Esophagus squamous epithelium (tissue), 5 donors: ENCODE measurements at regions not wholly inside any gene's neighbourhood (a gene's known extent, or its start where the extent isn't known, plus 50 kb on each side); places are given as distances from the start of the nearest gene placed in this dataset.

Experiments
- DNase-seq: peaks from one replicate; lab custom pipeline; 2025; lab: John Stamatoyannopoulos, UW
- H3K27ac ChIP-seq, 4 donors: fragments of 200-600 bp; sonication (generic); one replicate each; pipeline ENCODE4 v1.5.1; 2016 to 2019; ENCODE audit warnings: mild to moderate bottlenecking in 1 of 4
- H3K27me3 ChIP-seq, 4 donors: fragments of 200-600 bp; sonication (generic); 1 replicate in 3 of 4; 2 replicates in 1 of 4; pipeline versions ENCODE4 v1.5.1 to v1.6.0; 2017 to 2021; ENCODE audit warnings: antibody characterized with exemption in 1 of 4
- H3K36me3 ChIP-seq, 3 donors: fragments of 200-600 bp; sonication (generic); one replicate each; pipeline ENCODE4 v1.5.1; 2016 to 2019
- H3K4me1 ChIP-seq, 3 donors: fragments of 200-600 bp; sonication (generic); one replicate each; pipeline ENCODE4 v1.5.1; 2017 to 2019
- H3K4me3 ChIP-seq, 4 donors: fragments of 200-600 bp; sonication (generic); 1 replicate in 3 of 4; 2 replicates in 1 of 4; pipeline ENCODE4 v1.5.1; 2016 to 2019; ENCODE audit warnings: mild to moderate bottlenecking in 2 of 4, moderate library complexity in 1 of 4
- H3K9me3 ChIP-seq, 3 donors: fragments of 200-600 bp; sonication (generic); one replicate each; pipeline ENCODE4 v1.5.1; 2016 to 2019
- POLR2A ChIP-seq, 4 donors: fragments of 450-650 bp; IDR thresholded peaks; one replicate each; pipeline ENCODE4 v1.6.1; 2017; ENCODE audit warnings: antibody characterized with exemption in 4 of 4, mild to moderate bottlenecking in 4 of 4, moderate library complexity in 3 of 4
- WGBS, 2 donors: methylation state at CpG; one replicate each; pipeline ENCODE4 v1.1.5; 2018; 5-methylcytosine and 5-hydroxymethylcytosine counted together
- intact Hi-C: fragments of 100-400 bp; cut with DNase I; formaldehyde crosslinking; loops from one replicate; pipeline ENCODE4 v1.15.0; 2022
- TF ChIP-seq, protein P1 (sequence below), 6 experiments: fragments of 450-650 bp in 4 of 6; fragments of 200-600 bp in 2 of 6; sonication (generic) in 2 of 6; IDR thresholded peaks; one replicate each; pipeline ENCODE4 v1.5.1; 2016 to 2019; ENCODE audit warnings: antibody characterized with exemption in 6 of 6, mild to moderate bottlenecking in 4 of 6, moderate library complexity in 4 of 6
- donor health status: DM: yes; HTN: yes; CAD: no.

DNA sequence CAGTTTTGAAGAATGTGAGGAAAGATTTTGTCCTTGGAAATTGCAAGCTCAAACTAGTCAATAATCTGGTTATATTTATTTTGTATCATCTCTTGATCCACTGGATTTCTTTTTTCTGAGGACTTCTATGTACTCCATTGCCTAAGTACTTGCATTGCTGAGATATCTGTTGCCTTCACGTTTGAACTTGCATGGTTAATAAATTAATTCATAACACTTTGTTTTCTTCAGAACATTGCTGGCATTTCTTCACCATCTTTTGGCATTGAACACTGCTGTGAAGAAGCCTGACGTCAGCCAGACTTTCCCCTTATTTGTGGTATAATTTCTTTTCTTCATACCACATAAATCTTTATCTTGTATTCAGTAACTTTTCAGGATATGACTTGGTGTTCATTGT lies 246.0 kb upstream of the KIF2A start:
- 18 to 25% methylated on average over 2 of the region's 2 CpGs for WGBS, 2 donors

DNA sequence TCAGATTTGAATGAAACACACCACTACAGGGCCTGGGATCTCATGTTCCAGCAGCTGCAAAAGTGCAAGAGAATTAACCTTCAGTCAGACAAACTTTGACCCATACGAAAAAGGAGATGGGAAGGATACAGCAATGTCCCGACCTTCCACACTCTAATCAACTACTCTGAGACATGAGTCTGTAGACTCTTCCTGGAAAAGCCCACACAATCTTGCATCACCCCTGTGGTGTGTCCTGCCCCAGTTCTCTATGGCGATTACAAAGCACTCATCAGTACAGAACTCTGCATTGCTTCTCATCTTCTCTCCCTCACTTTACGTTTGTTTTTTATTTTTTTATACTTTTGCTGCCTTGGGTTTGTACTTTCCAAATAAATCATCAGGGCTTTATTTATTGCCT lies 241.0 kb upstream of the KIF2A start:
- Histone ChIP-seq H3K4me1 (no peaks in the 10 kb centered on the region), H3K9me3 (no peaks in the 10 kb centered on the region), H3K27me3 (no peaks in the 10 kb centered on the region), H3K27ac (no peak overlapping the region), H3K36me3 (no peaks in the 10 kb centered on the region), H3K4me3 (no peak overlapping the region)
- intact Hi-C loops: no loop called here
- DNase-seq: no peak
- WGBS, 2 donors: 62 to 70% methylated on average over 4 of the region's 4 CpGs
- TF ChIP-seq, protein P1, sequence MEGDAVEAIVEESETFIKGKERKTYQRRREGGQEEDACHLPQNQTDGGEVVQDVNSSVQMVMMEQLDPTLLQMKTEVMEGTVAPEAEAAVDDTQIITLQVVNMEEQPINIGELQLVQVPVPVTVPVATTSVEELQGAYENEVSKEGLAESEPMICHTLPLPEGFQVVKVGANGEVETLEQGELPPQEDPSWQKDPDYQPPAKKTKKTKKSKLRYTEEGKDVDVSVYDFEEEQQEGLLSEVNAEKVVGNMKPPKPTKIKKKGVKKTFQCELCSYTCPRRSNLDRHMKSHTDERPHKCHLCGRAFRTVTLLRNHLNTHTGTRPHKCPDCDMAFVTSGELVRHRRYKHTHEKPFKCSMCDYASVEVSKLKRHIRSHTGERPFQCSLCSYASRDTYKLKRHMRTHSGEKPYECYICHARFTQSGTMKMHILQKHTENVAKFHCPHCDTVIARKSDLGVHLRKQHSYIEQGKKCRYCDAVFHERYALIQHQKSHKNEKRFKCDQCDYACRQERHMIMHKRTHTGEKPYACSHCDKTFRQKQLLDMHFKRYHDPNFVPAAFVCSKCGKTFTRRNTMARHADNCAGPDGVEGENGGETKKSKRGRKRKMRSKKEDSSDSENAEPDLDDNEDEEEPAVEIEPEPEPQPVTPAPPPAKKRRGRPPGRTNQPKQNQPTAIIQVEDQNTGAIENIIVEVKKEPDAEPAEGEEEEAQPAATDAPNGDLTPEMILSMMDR (IDR thresholded peaks at IDR 0.05): no peak
- no peak for TF ChIP-seq POLR2A (IDR thresholded peaks at IDR 0.05)

More for the DNA sequence above, 246.0 kb upstream of the KIF2A start:
- H3K9me3 ChIP-seq: no peaks in the 10 kb centered on the region
- H3K27me3 ChIP-seq: no peaks in the 10 kb centered on the region
- H3K27ac ChIP-seq: no peak overlapping the region
- no peak overlapping the region for H3K4me3 ChIP-seq
- H3K36me3 ChIP-seq: no peaks in the 10 kb centered on the region
- H3K4me1 ChIP-seq: no peaks in the 10 kb centered on the region
- DNase-seq: no peak
- intact Hi-C loops: no loop called here
- TF ChIP-seq POLR2A (IDR thresholded peaks at IDR 0.05): no peak
- TF ChIP-seq, protein P1 (IDR thresholded peaks at IDR 0.05): no peak

DNA sequence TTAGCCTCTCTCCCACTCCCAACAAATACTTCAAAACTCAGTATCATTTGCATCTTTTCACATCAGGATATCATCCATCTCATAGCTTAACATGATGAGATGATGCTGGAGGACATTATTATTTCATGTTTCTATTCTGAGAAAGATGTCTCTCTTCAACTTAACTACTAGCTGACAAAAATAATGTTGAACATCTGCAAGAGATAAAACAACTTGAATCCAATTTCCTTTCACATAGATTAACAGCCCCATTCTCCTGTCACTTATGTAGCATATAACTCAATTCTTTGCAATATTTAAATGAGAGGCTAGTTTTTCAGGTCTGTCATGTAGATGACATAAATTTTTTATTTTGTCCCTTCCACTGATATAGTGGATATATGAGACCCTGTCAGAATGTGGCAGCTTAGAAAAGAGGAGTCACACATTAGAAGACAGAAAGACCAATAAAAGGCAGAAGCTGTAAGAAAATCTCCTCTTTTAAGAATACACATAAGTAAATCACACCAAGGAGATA lies 239.2 kb upstream of the KIF2A start:
- Histone ChIP-seq H3K36me3 (no peaks in the 10 kb centered on the region), H3K4me3 (no peak overlapping the region), H3K27ac (no peak overlapping the region), H3K27me3 (no peaks in the 10 kb centered on the region), H3K9me3 (no peaks in the 10 kb centered on the region), H3K4me1 (no peaks in the 10 kb centered on the region)
- TF ChIP-seq, protein P1 (IDR thresholded peaks at IDR 0.05): no peak
- TF ChIP-seq POLR2A (IDR thresholded peaks at IDR 0.05): no peak
- DNase-seq: no peak
- intact Hi-C loops: no loop called here

DNA sequence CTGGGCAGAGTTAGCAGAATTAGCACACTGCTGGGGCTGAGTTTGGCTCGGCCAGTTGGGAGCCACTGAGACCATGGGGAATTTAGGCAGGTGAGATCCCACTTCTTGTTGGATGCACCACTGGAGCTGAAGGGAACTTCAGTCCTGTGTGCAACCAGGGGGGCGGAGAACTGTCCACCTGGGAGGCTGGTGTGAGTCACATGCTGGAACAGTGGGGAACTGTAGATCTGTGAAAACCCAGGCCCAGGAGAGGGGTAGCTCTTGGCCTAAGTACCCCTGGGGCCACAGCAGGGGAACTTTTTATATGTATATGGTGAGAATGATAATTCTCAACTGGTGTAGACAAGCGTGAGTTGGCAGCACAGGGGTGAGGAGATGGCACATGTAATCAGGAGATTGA lies 237.5 kb upstream of the KIF2A start:
- no peaks in the 10 kb centered on the region for H3K27me3 ChIP-seq
- no peak overlapping the region for H3K4me3 ChIP-seq
- intact Hi-C loops: no loop called here
- no peak overlapping the region for H3K27ac ChIP-seq
- H3K4me1 ChIP-seq: no peaks in the 10 kb centered on the region
- DNase-seq: no peak
- no peaks in the 10 kb centered on the region for H3K36me3 ChIP-seq
- TF ChIP-seq POLR2A (IDR thresholded peaks at IDR 0.05): no peak
- TF ChIP-seq, protein P1 (IDR thresholded peaks at IDR 0.05): no peak
- WGBS, 2 donors: 66 to 72% methylated on average over 3 of the region's 3 CpGs
- H3K9me3 ChIP-seq: no peaks in the 10 kb centered on the region

DNA sequence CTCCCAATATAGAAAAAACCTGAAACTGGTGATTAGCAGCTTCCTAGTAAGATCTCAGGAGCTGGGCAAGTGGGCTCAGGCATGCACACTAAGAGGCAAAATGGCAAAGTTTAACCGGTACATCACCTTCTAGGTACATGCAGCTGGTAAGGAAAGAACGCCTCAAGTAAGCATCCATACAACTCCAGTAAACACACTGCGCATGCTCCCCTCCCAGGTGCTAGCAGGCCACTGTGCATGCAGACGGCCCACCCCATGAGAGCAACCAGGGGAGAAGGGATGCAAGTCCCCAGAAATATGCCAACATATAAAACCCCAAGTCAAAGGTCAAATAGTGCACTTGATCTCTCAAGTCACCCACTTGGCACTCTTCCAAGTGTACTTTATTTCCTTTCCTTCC lies 228.6 kb upstream of the KIF2A start:
- DNase-seq: no peak
- TF ChIP-seq, protein P1 (IDR thresholded peaks at IDR 0.05): no peak
- no peak for TF ChIP-seq POLR2A (IDR thresholded peaks at IDR 0.05)
- peaks cover 0 to 4% (median 0%) of the 10 kb centered on the region in 4 donors for H3K27me3 ChIP-seq
- no peak overlapping the region for H3K4me3 ChIP-seq
- no peaks in the 10 kb centered on the region for H3K36me3 ChIP-seq
- intact Hi-C loops: no loop called here
- WGBS, 2 donors: 84 to 100% methylated on average over 3 to 4 of the region's 4 CpGs
- no peak overlapping the region for H3K27ac ChIP-seq
- H3K4me1 ChIP-seq: no peaks in the 10 kb centered on the region
- H3K9me3 ChIP-seq: no peaks in the 10 kb centered on the region
